WTC11 (cell line): ENCODE measurements at regions not wholly inside any gene's neighbourhood (a gene's known extent, or its start where the extent isn't known, plus 50 kb on each side); places are given as distances from the start of the nearest gene placed in this dataset.

Experiments
- CTCF ChIP-seq: fragments of 200-600 bp; IDR thresholded peaks from 2 replicates; pipeline ENCODE4 v1.8.0; 2022; ENCODE audit warnings: antibody characterized with exemption
- GABPB1 ChIP-seq: sonication (generic); formaldehyde crosslinking; IDR thresholded peaks from 2 replicates; pipeline ENCODE4 v1.8.1; 2023; ENCODE audit warnings: mild to moderate bottlenecking, missing genetic modification reagents
- JAZF1 ChIP-seq: fragments of 250-450 bp; sonication (Bioruptor Pico); IDR thresholded peaks from 2 replicates; pipeline ENCODE4 v1.9.0; 2021; ENCODE audit warnings: moderate library complexity, mild to moderate bottlenecking, inconsistent platforms
- NFE2L1 ChIP-seq: sonication (generic); formaldehyde crosslinking; IDR thresholded peaks from 2 replicates; pipeline ENCODE4 v1.8.1; 2023; ENCODE audit warnings: missing genetic modification reagents
- NR2C2 ChIP-seq: sonication (generic); formaldehyde crosslinking; IDR thresholded peaks from 2 replicates; pipeline ENCODE4 v1.8.0; 2022; ENCODE audit warnings: mild to moderate bottlenecking, missing genetic modification reagents
- PREB ChIP-seq: sonication (generic); formaldehyde crosslinking; IDR thresholded peaks from 2 replicates; pipeline ENCODE4 v1.8.1; 2022; ENCODE audit warnings: mild to moderate bottlenecking, missing genetic modification reagents, moderate library complexity, borderline replicate concordance
- ZNF121 ChIP-seq: sonication (generic); formaldehyde crosslinking; IDR thresholded peaks from 2 replicates; pipeline ENCODE4 v1.8.0; 2023; ENCODE audit warnings: missing genetic modification reagents
- ZNF138 ChIP-seq: sonication (generic); formaldehyde crosslinking; conservative IDR thresholded peaks from 2 replicates; pipeline ENCODE4 v1.8.1; 2022; ENCODE audit warnings: mild to moderate bottlenecking, moderate library complexity, missing genetic modification reagents
- ZNF416 ChIP-seq: fragments of 250-450 bp; sonication (Bioruptor Pico); IDR thresholded peaks from 2 replicates; pipeline ENCODE4 v1.9.0; 2021; ENCODE audit warnings: mild to moderate bottlenecking, inconsistent platforms

- TF ChIP-seq ZNF121 (CRISPR knock-in tag) (no peak), NFE2L1 (CRISPR knock-in tag) (no peak), ZNF416 (CRISPR knock-in tag) (no peak), NR2C2 (CRISPR knock-in tag) (no peak), CTCF (no peak), GABPB1 (no peak), PREB (CRISPR knock-in tag) (no peak), JAZF1 (CRISPR knock-in tag) (no peak), ZNF138 (CRISPR knock-in tag) (no peak)
Observed at GRCh38 chrX:134718966-134719317, 60.7 kb upstream of the PLAC1 start.
